Heart right ventricle (tissue), 16 donors: ENCODE measurements at regions not wholly inside any gene's neighbourhood (a gene's known extent, or its start where the extent isn't known, plus 50 kb on each side); places are given as distances from the start of the nearest gene placed in this dataset.

ENCODE experiments used
- ATAC-seq, 8 donors: fragments of 200-7000 bp; cut with Tn5 transposase; one replicate each; pipeline ENCODE4 v1.9.1; 2020; ENCODE audit warnings: mild to moderate bottlenecking in 8 of 8, moderate library complexity in 8 of 8, moderate number of reproducible peaks in 1 of 8
- DNase-seq, 2 donors: peaks; one replicate each; pipeline ENCODE4 v3.0.0-alpha.2; 2020
- H3K27ac ChIP-seq, 10 donors: fragments of 200-600 bp; sonication (generic) in 2 of 10; one replicate each; pipeline versions ENCODE4 v1.5.0 to v1.8.0; 2020 to 2022; ENCODE audit warnings: mild to moderate bottlenecking in 3 of 10
- H3K27me3 ChIP-seq, 7 donors: fragments of 200-600 bp; one replicate each; pipeline ENCODE4 v1.8.0; 2021 to 2022; ENCODE audit warnings: mild to moderate bottlenecking in 2 of 7
- H3K36me3 ChIP-seq, 9 donors: fragments of 200-600 bp; sonication (generic) in 1 of 9; one replicate each; pipeline versions ENCODE4 v1.5.0 to v1.8.0; 2020 to 2022; ENCODE audit warnings: mild to moderate bottlenecking in 2 of 9
- H3K4me1 ChIP-seq, 9 donors: fragments of 200-600 bp; sonication (generic) in 1 of 9; one replicate each; pipeline versions ENCODE4 v1.5.0 to v1.8.0; 2020 to 2022; ENCODE audit warnings: mild to moderate bottlenecking in 4 of 9
- H3K4me3 ChIP-seq, 10 donors: fragments of 200-600 bp; sonication (generic) in 2 of 10; one replicate each; pipeline versions ENCODE4 v1.5.0 to v1.8.0; 2020 to 2022; ENCODE audit warnings: mild to moderate bottlenecking in 7 of 10, moderate library complexity in 2 of 10
- H3K9me3 ChIP-seq, 11 donors: fragments of 200-600 bp in 10 of 11; sonication (generic) in 2 of 11; one replicate each; pipeline versions ENCODE4 v1.5.0 to v1.8.0; 2013 to 2022; ENCODE audit warnings: mild to moderate bottlenecking in 2 of 11, control low read depth in 1 of 11, moderate library complexity in 1 of 11
- WGBS, 2 donors: extraction: QIAGEN DNeasy Blood & Tissue Kit; methylation state at CpG; one replicate each; pipeline ENCODE4 v1.1.7; 2013; ENCODE audit warnings: inconsistent platforms in 1 of 2; 5-methylcytosine and 5-hydroxymethylcytosine counted together
- intact Hi-C, 10 donors: fragments of 100-400 bp; cut with DNase I; formaldehyde crosslinking; loops; one replicate each; pipeline versions ENCODE4 v1.11.1 to v1.14.2; 2022
- TF ChIP-seq, protein P1 (sequence below), 9 donors: fragments of 200-600 bp; sonication (generic) in 2 of 9; IDR thresholded peaks; one replicate each; pipeline versions ENCODE4 v1.5.0 to v1.8.0; 2021 to 2022; ENCODE audit warnings: antibody characterized with exemption in 9 of 9, mild to moderate bottlenecking in 5 of 9, moderate library complexity in 1 of 9
- donor health status: Arrhythmogenic right ventricular cardiomyopathy.
- donor health status: ischemic (EF 13 %, LVEDD 7.1; RV severe dilation, severe dysfunction).
- donor health status: healthy with polysubstance abuse.
- donor health status: DM: no; HTN: yes; CAD: no.
- donor health status: DM: no; HTN: no; CAD: no.
- donor health status: ischemic (EF 25% LVEDD 6.9; RV normal size, moderate dysfunction).
- donor health status: ischemic (EF 25% LVEDD 5.7; RV mildly dilated, moderate dysfunction).
- donor health status: healthy.
- donor health status: DM: yes; HTN: yes; CAD: no.
- donor health status: Ischemic cardiomyopathy.
- donor health status: ischemic (EF 35%, LVEDD 5.7; RV mildly dilated, moderate dysfunction).
- donor health status: nonischemic (EF 11% LVEDD 7.7; RV severe dilation, severe dysfunction).
- donor health status: DM: yes; HTN: yes; CAD: no.
- donor health status: PGD.
- donor health status: ischemic (EF 29% LVEDD 5.4; RV normal size, mild dysfunction).
- donor health status: nonischemic (EF 23%, LVEDD 6.1; RV moderate dilation, normal function).

DNA sequence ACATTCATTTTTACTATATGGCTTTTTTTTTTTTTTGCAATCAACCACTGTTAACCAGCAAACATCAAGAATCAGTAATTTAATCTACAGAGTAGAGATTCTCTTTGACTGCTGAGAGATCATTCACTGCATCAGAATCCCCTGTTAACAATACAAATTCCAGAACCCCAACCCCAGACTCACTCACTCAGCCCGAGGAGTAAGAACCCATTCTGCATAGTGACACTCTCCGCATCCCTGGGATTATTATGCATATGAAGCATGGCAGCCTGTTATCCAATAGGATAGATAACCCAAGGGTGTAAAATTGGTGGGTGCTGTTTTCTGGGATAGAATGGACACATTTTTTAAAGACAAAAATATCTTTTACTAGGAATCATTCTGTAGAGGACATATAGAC, 76.3 kb upstream of the CCDC39 start:
- Histone ChIP-seq H3K27me3 (no peaks in the 10 kb centered on the region), H3K27ac (no peak overlapping the region), H3K36me3 (no peaks in the 10 kb centered on the region), H3K4me3 (no peak overlapping the region), H3K4me1 (no peaks in the 10 kb centered on the region), H3K9me3 (peaks cover 0 to 12% (median 0%) of the 10 kb centered on the region in 11 donors)
- intact Hi-C loops, result no loop called here
- ATAC-seq, result no peak
- DNase-seq, result no peak
- WGBS, 2 donors, result 47 to 52% methylated on average over 2 of the region's 2 CpGs
- TF ChIP-seq, protein P1, sequence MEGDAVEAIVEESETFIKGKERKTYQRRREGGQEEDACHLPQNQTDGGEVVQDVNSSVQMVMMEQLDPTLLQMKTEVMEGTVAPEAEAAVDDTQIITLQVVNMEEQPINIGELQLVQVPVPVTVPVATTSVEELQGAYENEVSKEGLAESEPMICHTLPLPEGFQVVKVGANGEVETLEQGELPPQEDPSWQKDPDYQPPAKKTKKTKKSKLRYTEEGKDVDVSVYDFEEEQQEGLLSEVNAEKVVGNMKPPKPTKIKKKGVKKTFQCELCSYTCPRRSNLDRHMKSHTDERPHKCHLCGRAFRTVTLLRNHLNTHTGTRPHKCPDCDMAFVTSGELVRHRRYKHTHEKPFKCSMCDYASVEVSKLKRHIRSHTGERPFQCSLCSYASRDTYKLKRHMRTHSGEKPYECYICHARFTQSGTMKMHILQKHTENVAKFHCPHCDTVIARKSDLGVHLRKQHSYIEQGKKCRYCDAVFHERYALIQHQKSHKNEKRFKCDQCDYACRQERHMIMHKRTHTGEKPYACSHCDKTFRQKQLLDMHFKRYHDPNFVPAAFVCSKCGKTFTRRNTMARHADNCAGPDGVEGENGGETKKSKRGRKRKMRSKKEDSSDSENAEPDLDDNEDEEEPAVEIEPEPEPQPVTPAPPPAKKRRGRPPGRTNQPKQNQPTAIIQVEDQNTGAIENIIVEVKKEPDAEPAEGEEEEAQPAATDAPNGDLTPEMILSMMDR (IDR thresholded peaks at IDR 0.05), result no peak

DNA sequence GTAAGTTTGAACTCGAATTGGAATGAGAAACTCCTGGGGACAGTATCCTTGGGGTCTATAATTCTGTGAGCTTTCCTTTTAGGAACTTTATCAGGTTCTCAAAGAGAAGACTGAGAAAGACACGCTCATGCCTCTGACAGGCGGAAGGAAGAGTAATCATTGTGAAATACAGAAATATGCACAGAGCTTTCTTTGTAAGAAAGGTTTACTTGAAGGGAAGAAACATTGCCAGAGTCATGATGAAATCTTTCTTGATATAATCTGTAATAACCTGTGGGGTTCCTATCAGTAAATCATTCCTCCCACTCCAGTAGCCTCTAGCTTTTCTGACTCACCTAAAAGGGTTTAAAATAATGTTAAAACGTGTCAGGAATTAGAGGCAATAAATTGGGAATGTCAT, 83.6 kb upstream of the CCDC39 start:
- DNase-seq (no peak), ATAC-seq (no peak)
- peaks cover 0 to 12% (median 0%) of the 10 kb centered on the region in 11 donors for H3K9me3 ChIP-seq
- TF ChIP-seq, protein P1 (IDR thresholded peaks at IDR 0.05), result no peak
- no peak overlapping the region for H3K27ac ChIP-seq
- no peak overlapping the region for H3K4me3 ChIP-seq
- intact Hi-C loops, result no loop called here
- H3K4me1 ChIP-seq, result no peaks in the 10 kb centered on the region
- H3K27me3 ChIP-seq, result no peaks in the 10 kb centered on the region
- H3K36me3 ChIP-seq, result no peaks in the 10 kb centered on the region
- 58 to 61% methylated on average over 4 of the region's 4 CpGs for WGBS, 2 donors

DNA sequence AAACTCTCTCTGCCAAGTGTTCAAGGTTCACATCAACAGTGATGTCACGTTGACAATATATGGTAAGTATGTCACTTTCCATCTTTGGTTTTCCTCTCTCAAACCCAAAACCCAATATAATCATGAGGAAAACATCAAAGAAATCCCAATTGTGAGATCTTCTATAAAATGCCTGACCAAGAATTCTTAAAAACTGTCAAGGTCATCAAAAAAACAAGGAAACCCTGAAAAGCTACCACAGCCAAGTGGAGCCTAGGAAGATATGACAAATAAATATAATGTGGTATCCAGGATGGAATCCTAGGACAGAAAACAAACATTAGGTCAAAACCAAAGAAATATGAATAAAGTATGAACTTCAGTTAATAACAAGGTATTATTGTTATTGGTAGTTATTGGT, 85.2 kb upstream of the CCDC39 start:
- DNase-seq (no peak), ATAC-seq (no peak)
- Histone ChIP-seq H3K36me3 (no peaks in the 10 kb centered on the region), H3K27ac (no peak overlapping the region), H3K4me3 (no peak overlapping the region), H3K27me3 (no peaks in the 10 kb centered on the region), H3K9me3 (peaks cover 0 to 6% (median 0%) of the 10 kb centered on the region in 11 donors), H3K4me1 (no peaks in the 10 kb centered on the region)
- whole genome bisulfite sequencing, 2 donors, result 63 to 66% methylated on average over 1 of the region's 1 CpG
- TF ChIP-seq, protein P1 (IDR thresholded peaks at IDR 0.05), result no peak
- intact Hi-C loops, result no loop called here

DNA sequence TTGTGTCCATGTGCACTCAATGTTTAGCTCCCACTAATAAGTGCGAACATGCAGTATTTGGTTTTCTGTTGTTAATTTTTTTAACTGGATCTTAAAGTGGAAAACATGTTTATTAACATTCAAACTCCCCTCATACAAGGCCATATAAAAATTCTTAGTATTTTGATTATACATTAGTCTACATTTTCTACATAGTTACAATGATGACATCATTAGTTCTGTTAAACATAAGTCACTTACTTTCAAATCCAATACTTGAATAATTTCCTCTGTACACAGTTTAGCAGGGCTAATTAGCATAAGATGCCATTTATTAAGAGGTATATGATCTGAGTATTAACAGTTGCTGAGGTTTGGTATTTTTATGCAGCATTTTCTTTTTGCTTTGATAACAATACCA, 91.3 kb upstream of the CCDC39 start:
- ATAC-seq, result no peak

More for the DNA sequence above, 91.3 kb upstream of the CCDC39 start:
- H3K4me3 ChIP-seq, result no peak overlapping the region
- DNase-seq, result no peak
- no peaks in the 10 kb centered on the region for H3K4me1 ChIP-seq
- H3K9me3 ChIP-seq, result peaks cover 0 to 30% (median 0%) of the 10 kb centered on the region in 11 donors
- H3K36me3 ChIP-seq, result no peaks in the 10 kb centered on the region
- 77 to 82% methylated on average over 1 of the region's 1 CpG for WGBS, 2 donors
- TF ChIP-seq, protein P1 (IDR thresholded peaks at IDR 0.05), result no peak
- intact Hi-C loops, result no loop called here
- H3K27me3 ChIP-seq, result no peaks in the 10 kb centered on the region
- H3K27ac ChIP-seq, result no peak overlapping the region
